Activated CD8-positive, alpha-beta memory T cell treated with anti-CD3 and anti-CD28 coated beads, Interleukin-2, amount 50 U/mL, for 48 hours (primary cell): ENCODE measurements at regions not wholly inside any gene's neighbourhood (a gene's known extent, or its start where the extent isn't known, plus 50 kb on each side); places are given as distances from the start of the nearest gene placed in this dataset.
"Not testable (repeated sequence)": the region's sequence is repeated elsewhere in the genome, so short reads cannot be mapped to it uniquely, and the experiment has no call there.

Source experiments
- DNase-seq: peaks from one replicate; pipeline ENCODE4 v3.0.0-alpha.2; 2020

GRCh38 chr13:50730496-50731351 lies 112.8 kb downstream of the DLEU7 start:
- DNase-seq: no peak

DNA sequence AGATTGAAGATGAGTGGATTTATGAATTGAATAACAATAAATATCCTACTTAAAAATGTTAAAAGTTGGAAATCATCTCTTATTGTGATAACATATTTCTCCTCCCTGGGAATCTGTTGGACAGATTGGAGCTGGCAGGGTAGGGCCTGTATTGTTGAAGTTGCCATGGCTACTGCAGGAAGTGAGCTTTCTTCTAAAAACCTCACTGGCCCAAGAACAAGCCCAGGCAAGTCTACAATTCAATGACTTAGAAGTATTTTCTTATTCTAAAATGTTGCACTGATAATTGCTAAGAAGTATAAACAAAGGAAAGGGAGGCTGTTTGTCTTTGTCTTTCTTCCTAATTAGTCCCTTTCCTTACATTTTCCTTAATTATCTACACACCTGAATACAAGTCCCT lies 112.1 kb downstream of the DLEU7 start:
- DNase-seq: no peak

- DNase-seq: no peak
Observed at GRCh38 chr13:50732712-50733111, 110.8 kb downstream of the DLEU7 start.

- DNase-seq: no peak
Observed at GRCh38 chr13:50733392-50733791, 110.1 kb downstream of the DLEU7 start.

GRCh38 chr13:50735071-50735470 lies 108.4 kb downstream of the DLEU7 start:
- DNase-seq: no peak

GRCh38 chr13:50740052-50740741 lies 103.3 kb downstream of the DLEU7 start:
- no peak for DNase-seq

DNA sequence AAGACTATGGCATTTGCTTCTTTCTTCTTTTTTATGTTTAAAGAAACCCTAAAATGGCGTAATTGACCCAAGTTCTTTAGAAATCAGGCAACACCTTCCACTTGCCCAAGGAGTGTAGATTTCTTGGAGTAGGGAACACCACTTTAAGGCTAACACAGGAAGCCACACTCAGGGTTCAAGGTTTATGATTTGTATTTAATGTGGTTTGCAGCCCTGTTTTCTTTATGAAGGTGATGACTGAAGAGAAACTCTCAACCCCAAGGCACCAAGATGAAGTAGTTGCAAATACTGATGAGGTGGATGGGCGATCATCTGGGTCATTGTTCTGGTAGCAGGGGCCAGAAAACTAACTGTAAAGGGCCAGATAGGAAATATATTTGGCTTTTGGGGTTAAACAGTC lies 101.1 kb downstream of the DLEU7 start:
- no peak for DNase-seq

DNA sequence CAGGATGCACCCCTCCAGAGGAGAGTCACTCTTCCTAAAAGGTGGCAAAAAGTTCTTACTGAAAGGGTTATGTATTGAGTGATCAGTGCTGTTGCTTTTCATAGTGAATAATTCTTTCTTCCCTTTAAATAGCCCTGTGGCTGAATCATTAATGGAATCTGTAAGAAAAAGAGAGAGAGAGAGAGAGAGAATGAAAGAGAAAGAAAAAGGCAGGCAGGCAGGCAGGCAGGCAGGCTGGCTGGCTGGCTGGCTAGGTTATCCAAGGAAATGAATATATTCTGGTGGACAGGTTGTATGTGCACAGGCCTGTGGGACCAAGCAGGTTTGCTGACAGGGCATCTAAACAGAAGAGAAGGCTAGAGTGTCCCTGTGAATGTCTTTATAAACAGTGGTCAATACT lies 100.5 kb downstream of the DLEU7 start:
- no peak for DNase-seq

DNA sequence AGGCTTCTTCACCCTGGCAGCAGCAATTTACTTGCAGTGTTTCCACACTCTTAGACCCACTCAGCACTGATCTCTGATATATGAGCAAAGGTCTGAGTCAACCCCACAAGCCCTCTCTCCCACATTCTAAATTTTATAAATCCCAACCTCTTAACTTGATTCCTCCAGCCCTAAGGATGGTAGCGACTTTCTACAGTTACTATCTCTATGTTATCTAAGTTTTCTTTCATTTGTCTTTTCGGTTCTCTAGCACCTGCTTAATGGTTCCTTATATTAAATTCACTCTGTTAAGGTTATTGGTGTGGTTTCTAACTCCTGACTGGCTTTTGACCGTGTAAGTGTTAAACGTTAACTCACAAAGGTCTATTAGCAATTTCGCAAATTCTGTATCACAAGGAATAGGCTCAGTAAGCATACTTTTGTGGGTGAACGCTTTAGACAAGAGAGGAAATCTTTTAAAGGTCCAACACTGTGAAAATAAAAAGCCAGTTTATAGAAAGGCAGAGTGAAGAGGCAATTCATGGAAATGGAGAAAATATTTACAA lies 99.3 kb downstream of the DLEU7 start:
- no peak for DNase-seq

DNA sequence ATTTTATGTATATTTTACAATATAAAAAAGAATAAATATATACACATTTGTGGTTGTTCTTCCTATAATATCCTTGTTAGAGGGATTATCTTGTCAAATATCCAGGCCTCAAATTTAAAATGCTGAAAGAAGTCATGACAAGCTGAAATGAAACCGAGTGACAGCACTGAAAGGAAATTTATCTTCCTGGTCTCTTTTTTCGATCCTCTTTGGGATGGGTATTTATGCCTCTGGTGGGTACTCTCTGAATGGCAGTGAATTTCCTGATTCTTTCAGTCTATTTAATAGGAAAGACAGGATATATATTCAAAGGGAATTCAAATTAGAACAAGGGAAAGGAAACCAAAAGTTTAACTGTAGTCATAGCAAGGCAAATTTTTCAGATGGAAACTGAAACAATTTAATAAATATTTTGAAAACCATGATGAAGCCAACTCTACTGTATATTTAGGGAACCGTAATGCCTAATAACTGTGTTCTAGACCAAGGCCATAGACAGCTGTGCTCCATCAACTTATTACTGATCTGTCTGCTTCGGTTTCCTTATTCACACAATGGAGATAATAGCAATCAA lies 97.9 kb downstream of the DLEU7 start:
- DNase-seq: no peak

GRCh38 chr13:50747737-50748350 lies 95.6 kb downstream of the DLEU7 start:
- no peak for DNase-seq

GRCh38 chr13:50753221-50753620 lies 90.3 kb downstream of the DLEU7 start:
- DNase-seq: not testable (repeated sequence)

GRCh38 chr13:50755862-50756685 lies 87.4 kb downstream of the DLEU7 start:
- DNase-seq: not testable (repeated sequence)

DNA sequence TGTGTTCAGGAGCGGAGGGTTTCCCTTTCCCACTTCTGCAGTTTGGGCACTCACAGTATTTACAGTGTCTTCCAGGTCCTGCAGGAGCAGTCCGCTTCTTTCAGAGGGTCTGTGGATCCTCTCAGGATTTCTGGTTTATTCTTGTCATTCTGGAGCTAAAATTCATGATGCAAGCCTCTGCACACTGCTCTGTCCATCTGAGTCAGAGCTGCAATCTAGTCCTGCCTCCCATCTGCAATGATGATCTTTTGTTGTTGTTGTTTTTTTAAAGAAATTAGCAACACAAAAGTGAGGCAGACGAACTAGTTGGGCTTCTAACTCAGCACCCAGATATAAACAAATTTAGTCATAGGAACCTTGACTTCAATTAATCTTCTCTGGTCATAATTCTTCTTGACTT lies 86.5 kb downstream of the DLEU7 start:
- no peak for DNase-seq

DNA sequence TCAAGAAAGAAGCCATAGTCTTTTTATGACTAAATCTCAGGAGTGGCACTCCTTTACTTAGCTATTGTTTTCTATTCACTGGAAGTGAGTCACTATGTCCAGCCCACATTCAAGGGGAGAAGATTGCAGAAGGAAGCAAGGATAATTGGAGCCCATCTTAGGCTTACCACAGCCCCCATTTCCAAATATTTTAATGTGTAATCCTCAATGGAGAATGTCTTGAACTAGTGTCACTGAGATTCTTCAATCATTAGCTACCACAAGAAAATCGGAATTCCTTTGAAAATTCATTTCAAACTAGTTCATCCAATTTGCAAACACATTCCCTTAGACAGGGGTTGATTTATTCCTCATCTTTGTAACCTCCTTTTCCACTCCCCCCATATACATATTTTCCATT lies 84.7 kb downstream of the DLEU7 start:
- DNase-seq: no peak

DNA sequence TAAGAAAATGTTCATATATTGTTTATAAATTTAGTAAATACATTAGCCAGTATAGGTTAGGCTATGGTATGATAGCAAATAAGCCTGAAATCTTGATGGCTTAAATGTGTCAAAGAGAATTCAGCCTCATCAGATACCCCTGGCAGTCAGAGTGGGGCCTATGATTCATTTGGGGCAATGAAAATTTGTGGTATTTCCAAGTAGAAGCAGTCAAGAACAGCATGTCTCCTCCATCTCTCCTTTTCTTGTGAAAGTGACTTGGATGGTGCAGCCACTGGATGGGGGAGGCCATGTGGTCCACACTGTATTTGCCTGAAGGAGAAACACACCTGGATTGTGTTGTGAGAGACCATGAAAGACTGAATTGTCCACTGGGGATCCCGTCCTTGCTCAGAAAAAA lies 82.7 kb downstream of the DLEU7 start:
- DNase-seq: no peak

DNA sequence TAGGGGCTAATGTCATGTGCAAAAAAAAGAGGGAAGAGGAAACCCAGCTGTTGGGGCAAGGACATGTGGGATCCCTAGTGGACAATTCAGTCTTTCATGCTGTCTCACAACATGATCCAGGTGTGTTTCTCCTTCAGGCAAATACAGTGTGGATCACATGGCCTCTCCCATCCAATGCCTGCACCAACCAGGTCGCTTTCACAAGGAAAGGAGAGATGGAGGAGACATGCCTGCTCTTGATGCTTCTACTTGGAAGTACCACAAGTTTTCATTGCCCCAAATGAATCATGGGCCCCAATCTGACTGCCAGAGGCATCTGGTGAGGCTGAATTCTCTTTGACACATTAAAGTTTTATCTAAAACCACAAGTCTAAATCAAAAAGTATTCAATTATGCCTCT lies 82.1 kb downstream of the DLEU7 start:
- no peak for DNase-seq

DNA sequence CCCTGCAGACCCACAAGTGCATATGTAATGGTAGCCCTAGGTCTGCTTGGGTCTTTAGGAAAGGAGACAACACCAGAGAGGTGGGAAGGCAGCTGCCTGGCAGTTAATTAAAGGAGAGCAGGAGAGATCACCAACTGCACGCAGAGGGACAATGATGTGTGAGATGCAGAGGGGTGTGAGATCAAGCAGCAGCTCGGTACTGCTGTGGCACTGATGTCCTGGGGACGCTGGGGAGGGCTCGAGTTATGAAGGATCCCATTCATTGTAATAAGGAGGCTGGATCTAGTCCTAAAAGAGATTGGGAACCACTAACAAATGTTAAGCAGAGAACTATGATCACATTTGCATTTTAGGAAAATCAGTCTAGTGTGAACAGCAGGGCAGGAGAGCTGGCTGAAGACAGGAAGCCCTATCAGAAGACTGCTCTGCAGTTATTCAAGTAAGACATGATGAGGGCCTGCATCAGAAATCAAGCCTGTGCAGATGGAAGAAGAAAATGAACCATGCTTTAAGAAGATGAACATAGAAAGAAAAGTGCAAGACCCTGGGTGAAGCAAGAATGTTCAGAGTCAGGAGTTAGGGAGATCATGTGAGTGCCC lies 80.4 kb downstream of the DLEU7 start:
- DNase-seq: no peak

DNA sequence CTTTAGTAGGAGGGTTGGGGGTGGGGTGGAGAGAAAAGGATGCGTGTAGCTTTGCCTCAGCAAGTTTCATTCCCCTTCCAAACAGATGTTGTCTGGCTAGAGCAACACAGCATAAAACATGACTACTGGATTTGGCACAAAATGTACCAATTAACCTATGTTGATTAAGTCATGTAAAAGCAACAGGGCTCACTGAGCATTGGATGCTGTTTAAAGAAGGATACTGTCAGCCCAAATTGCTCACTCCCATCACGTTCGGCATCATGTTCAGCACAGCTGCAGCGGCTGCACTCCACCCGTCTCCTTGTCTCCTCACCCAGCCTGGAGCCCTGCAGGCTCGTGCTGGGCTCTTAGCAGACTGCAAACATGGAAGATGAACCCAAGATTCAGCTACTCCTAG lies 77.5 kb downstream of the DLEU7 start:
- DNase-seq: no peak

DNA sequence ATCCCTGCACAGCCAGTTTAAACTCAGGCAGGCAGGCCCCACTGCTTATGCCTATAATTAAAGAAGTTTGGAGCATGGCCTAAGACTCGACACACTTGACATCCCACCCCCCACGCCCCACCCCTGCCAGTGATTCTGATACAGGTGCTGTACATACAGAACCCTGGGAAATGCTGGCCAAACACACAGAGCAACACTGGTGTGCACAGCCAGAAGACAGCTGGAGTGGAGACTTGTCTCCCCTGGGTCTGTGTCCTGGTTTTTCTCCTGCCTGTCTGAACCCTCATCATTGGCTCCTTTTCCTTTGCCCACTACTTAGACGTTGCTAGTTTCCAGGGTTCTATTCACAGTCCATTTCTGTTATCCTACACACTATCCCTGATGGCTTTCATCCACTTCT lies 76.8 kb downstream of the DLEU7 start:
- DNase-seq: no peak

DNA sequence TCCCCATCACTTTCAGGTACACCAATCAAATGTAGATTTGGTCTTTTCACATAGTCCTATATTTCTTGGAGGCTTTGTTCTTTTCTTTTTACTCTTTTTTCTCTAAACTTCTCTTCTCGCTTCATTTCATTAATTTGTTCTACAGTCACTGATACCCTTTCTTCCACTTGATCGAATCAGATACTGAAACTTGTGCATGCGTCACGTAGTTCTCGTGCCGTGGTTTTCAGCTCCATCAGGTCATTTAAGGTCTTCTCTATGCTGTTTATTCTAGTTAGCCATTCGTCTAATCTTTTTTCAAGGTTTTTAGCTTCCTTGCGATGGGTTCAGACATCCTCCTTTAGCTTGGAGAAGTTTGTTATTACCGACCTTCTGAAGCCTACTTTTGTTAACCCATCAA lies 70.6 kb downstream of the DLEU7 start:
- DNase-seq: not testable (repeated sequence)
